ENCODE measurements at regions not wholly inside any gene's neighbourhood (a gene's known extent, or its start where the extent isn't known, plus 50 kb on each side); places are given as distances from the start of the nearest gene placed in this dataset.

- no peak for TF ChIP-seq REST (IDR thresholded peaks at IDR 0.05; ENCODE audit: low read depth)
- no peak for TF ChIP-seq ATF3 (IDR thresholded peaks at IDR 0.05)
- no peak for TF ChIP-seq TCF7L2 (IDR thresholded peaks at IDR 0.05; ENCODE audit: borderline replicate concordance, extremely low read depth, insufficient read depth, insufficient read length)
- no peak for TF ChIP-seq ELF1 (IDR thresholded peaks at IDR 0.05; ENCODE audit: borderline replicate concordance, low read depth)
- no peak for TF ChIP-seq MAX (IDR thresholded peaks at IDR 0.05)
Observed at GRCh38 chr5:106530150-106530549, 1140.6 kb downstream of the EFNA5 start (continued).

- DNase-seq (ENCODE audit: low read depth, low spot score): no peak
- Histone ChIP-seq H3K27ac (ENCODE audit: low read depth, low read length) (no peak overlapping the region), H3K4me1 (ENCODE audit: control insufficient read depth in 1 of 2, insufficient read depth in 2 of 2, low read length in 2 of 2) (no peaks in the 10 kb centered on the region), H2AFZ (ENCODE audit: low read depth, low read length, poor library complexity, severe bottlenecking) (no peak overlapping the region), H3K9ac (ENCODE audit: low read length) (no peak overlapping the region), H3K9me2 (ENCODE audit: insufficient read depth) (no peaks in the 10 kb centered on the region), H4K20me1 (ENCODE audit: insufficient read depth) (no peaks in the 10 kb centered on the region), H3K4me3 (replicated peaks in 1 of 2; ENCODE audit: low read depth in 1 of 2, low read length in 2 of 2) (no peak overlapping the region), H3K27me3 (ENCODE audit: insufficient read depth, low read length) (no peaks in the 10 kb centered on the region), H3K36me3 (ENCODE audit: control insufficient read depth in 1 of 2, insufficient read depth in 2 of 2, low read length in 2 of 2) (no peaks in the 10 kb centered on the region), H3K4me2 (ENCODE audit: low read length) (no peak overlapping the region), H3K9me3 (ENCODE audit: control insufficient read depth in 1 of 2, insufficient read depth in 1 of 2, low read depth in 1 of 2, low read length in 2 of 2) (no peaks in the 10 kb centered on the region), H3K79me2 (ENCODE audit: insufficient read depth, low read length) (no peaks in the 10 kb centered on the region)
- BruUV-seq (replicated peaks): no TSS peak
- TF ChIP-seq EGR1 (IDR thresholded peaks at IDR 0.05; ENCODE audit: low read depth): no peak
- CTCF ChIA-PET: no interaction called here
- RAD21 ChIA-PET (ENCODE audit: low non-redundant PET in 1 of 2, low total read pairs in 2 of 2, uncharacterized antibody in 2 of 2, unreplicated experiment in 2 of 2): no interaction called here
- intact Hi-C loops (cut with micrococcal nuclease): no loop called here
- POLR2A ChIA-PET: no interaction called here
- no peak for ATAC-seq
Observed at GRCh38 chr5:106525438-106525837, 1145.3 kb downstream of the EFNA5 start.

Data from HCT116 (cell line).